Stimulated activated naive CD8-positive, alpha-beta T cell treated with anti-CD3 and anti-CD28 coated beads, Interleukin-15, amount 100 ng/mL, for 72 hours (primary cell): ENCODE measurements at regions not wholly inside any gene's neighbourhood (a gene's known extent, or its start where the extent isn't known, plus 50 kb on each side); places are given as distances from the start of the nearest gene placed in this dataset.

ENCODE experiments used
- ATAC-seq: fragments of 150-1000 bp; cut with Tn5 transposase; 2 replicates; pipeline ENCODE4 v1.10.0; 2021; ENCODE audit warnings: mild to moderate bottlenecking, moderate library complexity
- DNase-seq, 2 donors: peaks; one replicate each; pipeline ENCODE4 v3.0.0; 2021 to 2022
- H3K27ac Mint-ChIP-seq, 2 donors: one replicate each; pipeline ENCODE4 v1.8.0; 2022; ENCODE audit warnings: mild to moderate bottlenecking in 2 of 2, mixed read lengths in 2 of 2, moderate library complexity in 2 of 2
- H3K27me3 Mint-ChIP-seq: one replicate; pipeline ENCODE4 v1.8.0; 2022; ENCODE audit warnings: mixed read lengths
- H3K4me1 Mint-ChIP-seq: one replicate; pipeline ENCODE4 v1.8.0; 2022; ENCODE audit warnings: mild to moderate bottlenecking, mixed read lengths
- H3K4me3 Mint-ChIP-seq, 2 donors: one replicate each; pipeline ENCODE4 v1.8.0; 2022; ENCODE audit warnings: mild to moderate bottlenecking in 2 of 2, mixed read lengths in 2 of 2, moderate library complexity in 1 of 2
- H3K9me3 Mint-ChIP-seq, 2 donors: one replicate each; pipeline ENCODE4 v1.8.0; 2022; ENCODE audit warnings: mixed read lengths in 2 of 2

DNA sequence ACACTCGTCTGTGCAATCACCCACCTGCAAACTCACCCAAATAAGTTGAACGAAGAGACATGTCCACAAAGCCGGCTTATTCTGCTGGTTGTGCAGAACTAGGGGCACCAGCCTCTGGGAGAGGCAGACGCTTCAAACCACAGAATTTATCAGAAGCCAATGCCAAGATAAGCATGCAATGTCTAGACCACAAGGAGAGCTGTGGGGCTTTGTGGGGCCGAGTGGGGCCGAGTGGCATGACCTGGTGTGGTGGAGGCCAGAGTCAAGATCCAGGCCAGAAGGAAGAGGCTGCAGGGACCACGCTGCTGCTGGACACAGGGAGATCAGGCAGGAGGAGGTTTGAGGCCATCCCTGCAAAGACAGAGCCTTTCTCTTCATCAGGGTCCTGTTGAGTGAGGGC, 259.0 kb downstream of the IRX2 start:
- no peaks in the 10 kb centered on the region for H3K4me1 Mint-ChIP-seq
- H3K9me3 Mint-ChIP-seq, result no peaks in the 10 kb centered on the region
- no peak for ATAC-seq
- no peak overlapping the region for H3K4me3 Mint-ChIP-seq
- DNase-seq, result no peak
- H3K27ac Mint-ChIP-seq, result peak overlapping the region in 1 of 2 donors; percentile 21
- H3K27me3 Mint-ChIP-seq, result peaks cover 8% of the 10 kb centered on the region

DNA sequence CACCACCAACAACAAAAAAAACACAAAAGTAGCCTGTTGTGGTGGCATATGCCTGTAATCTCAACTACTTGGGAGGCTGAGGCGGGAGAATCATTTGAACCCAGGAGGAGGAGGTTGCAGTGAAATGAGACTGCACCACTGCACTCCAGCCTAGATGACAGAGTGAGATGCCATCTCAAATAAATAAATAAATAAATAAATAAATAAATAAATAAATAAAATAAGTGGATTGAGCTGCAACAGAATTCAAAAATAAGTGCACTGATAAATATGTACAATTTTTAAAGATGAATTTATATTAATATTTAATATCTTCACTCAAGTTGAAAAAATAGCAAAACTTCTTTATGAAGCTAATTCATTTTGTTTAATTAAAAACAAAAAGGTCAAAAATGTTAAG, 259.6 kb downstream of the IRX2 start:
- Mint-ChIP-seq H3K4me1 (no peaks in the 10 kb centered on the region), H3K27me3 (peaks cover 8% of the 10 kb centered on the region), H3K4me3 (no peak overlapping the region), H3K27ac (no peak overlapping the region), H3K9me3 (no peaks in the 10 kb centered on the region)
- DNase-seq (no peak), ATAC-seq (no peak)

DNA sequence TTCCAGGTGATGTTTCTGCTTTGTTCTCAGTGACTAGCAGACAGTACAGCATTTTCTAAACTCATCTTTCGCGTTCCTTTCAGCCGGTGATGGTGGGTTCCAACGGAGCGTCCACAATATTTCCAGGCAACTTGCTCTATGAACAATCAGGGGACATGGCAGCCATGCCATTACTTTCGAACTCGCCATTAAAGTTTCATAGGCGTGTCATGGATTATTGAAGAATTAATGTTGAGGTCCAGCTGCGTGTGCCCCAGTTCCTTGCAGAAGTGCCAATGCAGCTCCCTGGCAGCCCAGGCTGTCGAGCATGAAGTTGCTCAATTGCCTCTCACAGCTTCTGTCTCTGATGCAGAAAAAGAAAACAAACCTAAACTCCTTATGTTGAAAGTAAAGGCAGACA, 262.2 kb downstream of the IRX2 start:
- H3K27ac Mint-ChIP-seq, result no peak overlapping the region
- no peaks in the 10 kb centered on the region for H3K9me3 Mint-ChIP-seq
- no peak overlapping the region for H3K4me3 Mint-ChIP-seq
- DNase-seq (no peak), ATAC-seq (no peak)
- H3K4me1 Mint-ChIP-seq, result no peaks in the 10 kb centered on the region
- H3K27me3 Mint-ChIP-seq, result no peaks in the 10 kb centered on the region

DNA sequence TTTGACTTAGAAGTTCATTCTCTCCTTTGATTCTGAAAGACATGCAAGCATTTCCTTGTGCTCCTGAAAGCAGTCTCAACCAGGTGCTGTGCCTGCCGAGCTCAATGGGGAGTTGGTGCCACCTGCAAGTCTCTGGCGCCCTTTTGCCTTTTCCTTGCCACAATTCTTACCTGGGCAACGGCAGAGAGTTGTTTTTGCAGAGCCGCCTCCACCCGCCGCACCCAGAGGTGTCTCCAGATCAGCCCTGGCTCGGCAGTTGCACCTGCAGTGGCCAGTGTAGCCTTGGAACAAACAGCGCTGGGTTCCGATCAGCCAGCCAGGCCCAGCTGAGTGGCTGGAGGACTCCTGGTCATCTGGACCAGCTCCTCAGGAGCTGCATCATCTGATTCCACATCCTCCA, 262.9 kb downstream of the IRX2 start:
- Mint-ChIP-seq H3K9me3 (no peaks in the 10 kb centered on the region), H3K27me3 (no peaks in the 10 kb centered on the region), H3K4me1 (no peaks in the 10 kb centered on the region), H3K4me3 (no peak overlapping the region), H3K27ac (no peak overlapping the region)
- ATAC-seq (no peak), DNase-seq (no peak)

DNA sequence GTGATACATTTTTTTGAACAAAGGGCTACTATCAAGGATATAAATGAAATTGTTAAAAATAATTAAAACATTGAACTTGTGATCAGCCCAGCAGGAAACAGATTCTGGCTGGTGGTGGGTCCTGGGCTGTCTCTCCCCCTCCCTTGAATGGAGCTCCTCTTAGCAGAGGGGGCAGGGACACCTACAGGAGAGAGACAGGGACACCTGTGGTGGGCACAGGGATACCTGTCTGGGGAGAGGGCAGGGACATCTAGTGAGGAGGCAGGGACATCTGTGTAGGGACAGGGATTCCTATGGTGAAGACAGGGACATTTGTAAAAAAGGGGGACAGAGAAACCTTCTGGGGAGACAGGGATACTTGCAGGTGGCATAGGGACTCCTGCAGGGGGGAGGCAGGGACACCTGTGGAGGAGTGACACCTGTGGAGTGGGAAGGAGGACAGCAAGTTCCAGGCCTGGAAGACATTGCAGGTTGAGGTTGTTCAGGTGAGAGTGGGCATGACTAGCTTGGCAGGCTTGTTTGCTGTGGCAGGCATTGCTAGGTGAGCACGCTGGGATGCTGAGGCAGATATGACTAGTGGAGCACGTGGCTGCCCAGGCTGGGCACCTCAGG, 264.2 kb downstream of the IRX2 start:
- Mint-ChIP-seq H3K4me3 (no peak overlapping the region), H3K4me1 (no peaks in the 10 kb centered on the region), H3K27ac (no peak overlapping the region), H3K9me3 (peaks cover 6 to 7% of the 10 kb centered on the region in 2 donors), H3K27me3 (no peaks in the 10 kb centered on the region)
- ATAC-seq (no peak), DNase-seq (no peak)

DNA sequence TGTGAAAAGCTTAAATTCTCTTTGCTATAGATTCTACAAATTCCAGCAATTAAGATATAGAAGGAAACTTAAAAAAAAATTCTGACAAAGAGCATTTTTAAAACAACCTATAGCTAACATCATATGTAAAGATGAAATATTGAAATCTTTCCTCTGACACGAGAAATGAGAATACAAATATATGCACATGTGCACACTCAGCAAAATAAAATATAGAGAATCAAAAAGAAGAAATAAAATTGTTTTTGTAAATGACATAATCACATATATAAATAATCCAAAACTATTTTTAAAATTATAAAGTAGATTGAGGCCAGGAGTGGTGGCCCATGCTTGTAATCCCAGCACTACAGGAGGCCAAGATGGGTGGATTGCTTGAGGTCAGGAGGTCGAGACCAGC, 265.1 kb downstream of the IRX2 start:
- Mint-ChIP-seq H3K27me3 (no peaks in the 10 kb centered on the region), H3K4me3 (no peak overlapping the region), H3K4me1 (no peaks in the 10 kb centered on the region), H3K9me3 (peaks cover 15 to 16% of the 10 kb centered on the region in 2 donors), H3K27ac (no peak overlapping the region)
- no peak for ATAC-seq
- no peak for DNase-seq

DNA sequence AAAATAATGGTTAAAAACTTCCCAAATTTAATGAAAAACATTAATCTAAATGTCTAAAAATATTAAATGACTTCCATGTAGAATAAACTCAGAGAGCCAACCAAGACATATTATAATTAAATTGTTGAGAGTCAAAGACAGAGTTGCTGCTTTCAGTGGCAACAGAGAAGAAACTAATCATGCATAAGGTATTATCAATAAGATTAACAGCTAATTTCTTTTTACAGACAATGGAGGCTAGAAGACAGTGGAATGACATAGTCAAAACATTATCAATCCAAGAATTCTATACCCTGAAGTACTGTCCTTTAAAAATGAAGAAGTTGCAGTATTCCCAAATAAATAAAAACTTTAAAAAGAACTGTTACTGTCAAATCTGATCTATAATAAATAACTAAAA, 268.7 kb downstream of the IRX2 start:
- H3K4me1 Mint-ChIP-seq, result no peaks in the 10 kb centered on the region
- ATAC-seq (no peak), DNase-seq (no peak)
- no peak overlapping the region for H3K27ac Mint-ChIP-seq
- peaks cover 23 to 25% of the 10 kb centered on the region in 2 donors for H3K9me3 Mint-ChIP-seq
- H3K27me3 Mint-ChIP-seq, result no peaks in the 10 kb centered on the region
- no peak overlapping the region for H3K4me3 Mint-ChIP-seq

DNA sequence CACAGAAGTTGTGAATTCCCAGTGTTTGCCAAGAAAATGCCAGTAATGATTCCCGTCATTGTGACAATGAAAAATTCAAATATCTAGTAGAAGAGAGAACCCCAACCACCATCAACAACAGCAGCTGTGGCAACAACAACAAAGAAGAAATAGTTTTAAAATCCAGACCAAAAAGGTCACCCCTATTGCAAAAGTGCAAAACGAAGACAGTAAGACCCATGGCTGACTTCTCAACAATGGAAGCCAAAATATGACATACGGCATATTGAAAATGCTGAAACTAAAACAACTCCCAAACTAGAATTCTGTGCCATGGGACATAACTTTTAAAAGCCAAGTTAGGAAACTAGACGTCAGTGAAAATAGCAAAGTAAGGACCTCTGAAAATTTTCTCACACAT, 270.6 kb downstream of the IRX2 start:
- peaks cover 23 to 25% of the 10 kb centered on the region in 2 donors for H3K9me3 Mint-ChIP-seq
- H3K27ac Mint-ChIP-seq, result no peak overlapping the region
- no peaks in the 10 kb centered on the region for H3K27me3 Mint-ChIP-seq
- H3K4me1 Mint-ChIP-seq, result no peaks in the 10 kb centered on the region
- DNase-seq (no peak), ATAC-seq (no peak)
- no peak overlapping the region for H3K4me3 Mint-ChIP-seq

DNA sequence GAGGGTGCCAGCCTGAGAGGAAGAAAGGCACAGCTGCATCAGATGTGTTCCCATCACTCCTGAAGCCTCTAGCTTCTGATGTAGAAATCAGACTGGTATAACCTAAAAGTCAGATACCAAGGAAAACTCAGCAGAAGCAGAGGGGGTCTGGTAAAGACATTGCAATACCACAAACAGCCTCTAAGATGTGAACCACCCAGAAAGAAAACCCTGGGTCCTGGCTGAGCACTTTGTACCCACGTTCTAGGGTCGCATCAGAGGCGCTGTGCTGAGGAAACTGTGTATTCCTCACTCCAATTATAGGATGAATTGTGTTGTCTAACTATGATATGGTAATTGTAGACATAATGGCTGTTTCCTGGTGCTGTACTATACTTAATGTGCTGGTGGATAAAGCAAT, 275.6 kb downstream of the IRX2 start:
- H3K27ac Mint-ChIP-seq, result no peak overlapping the region
- peaks cover 5% of the 10 kb centered on the region in 2 donors for H3K9me3 Mint-ChIP-seq

DNA sequence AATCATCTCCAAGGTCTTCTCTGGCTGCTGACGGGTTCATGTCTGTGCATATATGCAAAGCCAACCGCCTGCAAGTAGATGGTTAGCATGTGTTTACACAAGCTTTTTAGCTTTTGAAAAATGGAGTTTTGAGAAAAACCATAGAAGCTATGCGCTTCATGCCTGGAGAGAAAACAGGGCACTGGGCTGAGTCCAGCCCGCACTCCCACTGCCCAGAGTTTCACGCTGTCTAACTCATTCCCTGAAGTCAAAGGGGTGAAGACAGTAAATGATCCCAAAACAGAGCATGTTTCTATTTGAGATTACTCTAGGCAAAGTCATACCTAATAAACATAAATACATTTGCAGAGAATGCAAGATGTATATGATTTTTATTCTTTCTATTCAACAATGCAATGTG, 278.8 kb downstream of the IRX2 start:
- Mint-ChIP-seq H3K27ac (no peak overlapping the region), H3K9me3 (no peaks in the 10 kb centered on the region), H3K4me3 (no peak overlapping the region), H3K4me1 (no peaks in the 10 kb centered on the region), H3K27me3 (peaks cover 11% of the 10 kb centered on the region)
- DNase-seq, result no peak
- no peak for ATAC-seq

More for the DNA sequence above, 275.6 kb downstream of the IRX2 start:
- Mint-ChIP-seq H3K4me1 (no peaks in the 10 kb centered on the region), H3K4me3 (no peak overlapping the region), H3K27me3 (peaks cover 11% of the 10 kb centered on the region)
- ATAC-seq (no peak), DNase-seq (no peak)

DNA sequence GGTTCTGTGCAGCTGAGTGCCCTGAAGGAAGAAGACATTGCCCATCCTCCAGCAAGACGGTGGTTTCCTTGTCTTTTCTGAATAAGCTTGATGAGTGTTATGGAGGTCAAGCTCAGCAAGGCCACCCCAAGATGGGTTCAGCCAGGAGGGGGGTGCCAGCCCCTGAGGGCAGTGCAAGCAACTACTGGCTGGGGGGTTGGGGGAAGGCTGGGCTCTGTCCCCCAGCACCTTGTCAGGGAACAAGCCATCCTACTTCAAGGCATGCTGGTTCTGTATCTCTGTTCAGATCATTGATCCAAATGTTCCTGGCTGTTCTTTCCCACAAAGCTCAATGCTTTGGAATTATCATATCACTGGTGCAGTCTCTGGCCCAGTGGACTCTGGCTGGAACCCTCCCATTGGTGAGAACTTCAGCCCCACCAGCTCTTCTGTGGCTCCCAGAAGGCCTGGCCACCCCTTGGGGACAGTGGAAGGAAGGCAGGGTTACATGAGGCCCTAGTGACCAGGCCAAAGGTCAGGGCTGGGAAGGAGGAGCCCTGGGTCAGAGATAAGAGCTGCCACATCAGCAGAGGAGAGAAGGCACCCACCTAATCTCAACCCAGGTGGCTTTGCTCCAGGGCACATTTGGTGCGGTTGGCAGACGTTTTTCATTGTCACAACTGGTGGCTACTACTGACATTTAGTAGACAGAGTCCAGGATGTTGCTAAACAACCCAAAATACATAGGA, 280.2 kb downstream of the IRX2 start:
- Mint-ChIP-seq H3K27me3 (peaks cover 11% of the 10 kb centered on the region), H3K4me3 (no peak overlapping the region), H3K4me1 (no peaks in the 10 kb centered on the region), H3K27ac (no peak overlapping the region), H3K9me3 (no peaks in the 10 kb centered on the region)
- DNase-seq, result no peak
- ATAC-seq, result no peak

DNA sequence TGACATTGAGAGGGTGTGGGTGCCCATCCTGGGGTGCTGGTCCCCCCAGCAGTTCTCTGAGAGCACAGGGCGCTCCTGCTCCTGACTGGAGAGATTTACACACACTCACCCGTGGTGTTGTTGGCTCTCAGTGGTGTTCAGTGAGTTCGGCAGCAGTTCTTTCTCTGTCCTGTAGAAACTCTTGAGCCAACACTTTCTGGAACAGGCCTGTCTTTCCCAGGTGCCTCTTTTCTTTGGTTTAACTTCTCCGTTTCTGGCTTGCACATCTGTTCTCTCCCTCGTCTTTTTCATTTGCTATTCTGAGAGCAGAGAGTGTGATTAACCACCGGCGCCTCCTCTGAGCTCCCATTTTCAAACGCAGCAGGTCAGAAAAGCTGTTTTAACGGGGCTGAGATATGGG, 284.5 kb downstream of the IRX2 start:
- ATAC-seq (no peak), DNase-seq (no peak)
- Mint-ChIP-seq H3K9me3 (no peaks in the 10 kb centered on the region), H3K4me1 (no peaks in the 10 kb centered on the region), H3K4me3 (no peak overlapping the region), H3K27me3 (peaks cover 9% of the 10 kb centered on the region), H3K27ac (no peak overlapping the region)

DNA sequence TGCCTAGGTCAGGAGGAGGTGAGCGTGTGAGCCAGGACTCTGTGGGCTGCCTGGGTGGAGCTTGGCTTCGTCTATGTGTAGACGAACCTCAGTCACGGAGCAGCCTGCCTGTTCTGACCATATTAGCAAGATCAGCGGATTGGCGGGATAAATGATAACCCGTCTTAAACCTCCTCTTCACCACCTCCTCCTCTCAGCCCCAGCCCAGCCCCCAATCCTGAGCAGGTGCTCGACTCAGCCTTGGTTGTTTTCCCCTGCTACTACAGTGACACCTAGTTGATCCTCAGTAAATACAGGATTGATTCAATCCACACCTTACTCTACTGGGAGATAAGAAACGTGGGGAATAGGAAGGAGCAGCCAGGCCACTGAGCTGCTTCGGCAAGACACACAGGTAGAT, 286.1 kb downstream of the IRX2 start:
- H3K4me1 Mint-ChIP-seq, result no peaks in the 10 kb centered on the region
- H3K27me3 Mint-ChIP-seq, result no peaks in the 10 kb centered on the region
- DNase-seq (no peak), ATAC-seq (no peak)
- no peaks in the 10 kb centered on the region for H3K9me3 Mint-ChIP-seq
- no peak overlapping the region for H3K4me3 Mint-ChIP-seq
- H3K27ac Mint-ChIP-seq, result no peak overlapping the region

DNA sequence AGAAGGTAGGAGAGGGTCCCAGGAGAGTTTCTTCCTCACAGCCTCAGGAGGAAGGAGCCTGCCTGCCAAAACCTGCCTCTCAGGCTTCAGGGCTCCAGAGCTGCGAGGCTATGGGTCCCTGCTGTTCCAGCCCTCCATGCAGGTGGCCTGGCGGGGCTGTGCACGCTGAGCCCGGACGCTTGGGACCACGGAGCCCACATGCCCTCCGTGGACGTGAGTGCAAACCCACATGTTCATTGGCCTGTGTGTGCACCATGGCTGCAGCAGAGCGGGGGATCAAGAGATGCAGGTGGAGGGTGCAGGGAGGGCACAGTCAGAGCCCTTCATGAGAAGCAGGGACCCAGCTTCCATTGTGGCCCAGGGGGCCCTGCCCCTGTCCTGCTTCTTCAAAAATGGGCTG, 287.3 kb downstream of the IRX2 start:
- H3K4me1 Mint-ChIP-seq, result no peaks in the 10 kb centered on the region
- H3K27me3 Mint-ChIP-seq, result no peaks in the 10 kb centered on the region
- DNase-seq (no peak), ATAC-seq (no peak)
- H3K4me3 Mint-ChIP-seq, result no peak overlapping the region
- no peaks in the 10 kb centered on the region for H3K9me3 Mint-ChIP-seq
- no peak overlapping the region for H3K27ac Mint-ChIP-seq

DNA sequence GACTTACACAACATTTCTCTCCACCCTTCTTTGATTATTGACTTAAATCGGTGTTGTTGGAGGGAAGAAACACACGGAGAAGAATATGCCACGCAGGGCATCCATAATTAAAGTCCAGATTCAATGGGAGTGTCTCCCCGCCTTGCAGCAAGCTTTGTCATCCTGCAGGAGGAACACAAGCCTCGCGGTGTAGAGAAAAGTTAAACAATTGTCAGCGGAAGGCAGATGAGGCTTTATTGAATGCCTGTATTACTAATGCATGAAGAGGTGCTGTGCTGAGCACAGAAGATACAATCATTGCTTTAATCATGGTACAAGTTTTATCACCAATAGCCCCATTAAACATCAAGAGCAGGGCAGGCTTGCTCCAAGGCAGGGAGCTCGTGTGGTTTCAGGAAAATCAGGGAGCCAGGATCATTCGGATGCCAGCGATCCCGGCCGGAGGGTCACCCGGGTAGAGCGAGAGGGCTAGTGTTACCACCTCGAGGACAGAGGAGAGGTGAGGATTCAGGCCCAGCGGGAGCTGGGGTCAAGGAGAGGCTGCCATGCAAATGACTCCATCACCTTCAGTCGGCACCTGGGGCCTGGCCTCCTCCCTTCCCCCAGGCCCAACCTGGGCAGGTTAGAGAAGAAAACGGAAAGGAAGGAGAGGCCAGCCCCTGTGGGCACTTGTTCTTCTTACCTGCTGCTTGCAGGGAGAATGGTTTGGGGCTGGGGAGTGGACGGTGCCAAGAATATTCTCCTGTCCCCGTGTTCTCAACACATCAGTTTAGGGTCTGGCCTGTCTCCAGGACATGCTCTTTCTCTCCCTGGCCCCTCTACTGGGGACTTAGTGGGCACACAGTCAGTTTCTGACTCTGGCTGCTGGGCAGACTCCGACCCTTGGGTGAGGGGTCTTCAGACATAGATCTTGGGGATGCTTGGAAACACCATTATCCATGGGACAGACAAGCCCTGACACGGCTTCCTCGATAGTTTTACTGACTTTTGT, 289.5 kb downstream of the IRX2 start:
- Mint-ChIP-seq H3K27ac (no peak overlapping the region), H3K4me3 (no peak overlapping the region), H3K27me3 (no peaks in the 10 kb centered on the region), H3K9me3 (no peaks in the 10 kb centered on the region), H3K4me1 (no peaks in the 10 kb centered on the region)
- ATAC-seq (no peak), DNase-seq (no peak)

DNA sequence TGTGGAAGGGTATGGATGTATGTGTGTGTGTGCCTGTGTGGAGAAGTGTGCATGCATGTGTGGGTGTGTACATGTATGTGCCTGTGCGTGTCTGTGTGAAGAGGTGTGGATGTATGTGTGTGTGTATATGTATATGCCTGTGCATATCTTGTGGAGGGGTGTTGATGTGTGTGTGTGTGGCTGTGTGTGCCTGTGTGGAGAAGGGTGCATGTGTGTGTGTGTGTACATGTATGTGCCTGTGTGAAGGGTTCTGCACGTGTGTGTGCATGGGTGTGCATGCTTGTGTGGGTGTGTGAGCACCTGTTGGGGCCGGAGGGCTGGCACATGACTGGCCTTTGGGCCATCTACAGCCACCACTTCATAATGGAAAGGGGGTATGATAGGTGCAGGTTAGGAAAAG, 291.4 kb downstream of the IRX2 start:
- no peak overlapping the region for H3K4me3 Mint-ChIP-seq

More for the DNA sequence above, 291.4 kb downstream of the IRX2 start:
- no peaks in the 10 kb centered on the region for H3K27me3 Mint-ChIP-seq
- H3K4me1 Mint-ChIP-seq, result no peaks in the 10 kb centered on the region
- no peak for ATAC-seq
- no peaks in the 10 kb centered on the region for H3K9me3 Mint-ChIP-seq
- DNase-seq, result no peak
- H3K27ac Mint-ChIP-seq, result no peak overlapping the region
